ENCODE measurements at regions not wholly inside any gene's neighbourhood (a gene's known extent, or its start where the extent isn't known, plus 50 kb on each side); places are given as distances from the start of the nearest gene placed in this dataset.

DNA sequence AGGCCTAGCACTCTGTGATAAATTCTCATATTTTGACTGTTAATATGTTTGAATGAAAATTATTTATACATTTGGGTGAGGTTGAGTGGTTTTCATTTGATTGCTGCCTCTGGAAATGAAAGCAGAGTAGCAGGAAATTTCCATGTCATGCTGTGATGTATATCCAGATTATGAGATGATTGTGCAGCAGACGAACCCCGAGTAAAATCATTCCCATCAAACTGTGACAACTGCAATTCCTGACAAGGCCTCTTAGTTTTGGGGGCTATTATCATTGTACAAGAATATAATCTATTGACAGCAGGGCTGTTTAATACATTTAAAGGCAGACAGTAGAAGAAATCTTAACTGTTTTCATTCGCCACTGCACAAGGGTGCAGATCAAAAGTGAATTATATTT lies 134.8 kb downstream of the ATG4C start:
- no peak for TF ChIP-seq POLR2A (IDR thresholded peaks at IDR 0.05)
- TF ChIP-seq POLR2AphosphoS5 (IDR thresholded peaks at IDR 0.05) = no peak

All from transverse colon (tissue), 3 donors.